NCI-H2081 treated with DMSO at 0.1 percent for 48 hours (cell line): ENCODE measurements at regions not wholly inside any gene's neighbourhood (a gene's known extent, or its start where the extent isn't known, plus 50 kb on each side); places are given as distances from the start of the nearest gene placed in this dataset.

Experiments used
- DNase-seq: peaks from one replicate; lab custom pipeline; 2025; lab: John Stamatoyannopoulos, UW

- DNase-seq, result no peak
Observed at GRCh38 chr11:41971592-41971991, 512.1 kb upstream of the LRRC4C start.

- no peak for DNase-seq
Observed at GRCh38 chr11:41978945-41979344, 519.5 kb upstream of the LRRC4C start.

GRCh38 chr11:41980741-41981140, 521.3 kb upstream of the LRRC4C start:
- DNase-seq, result no peak

GRCh38 chr11:41982276-41982675, 522.8 kb upstream of the LRRC4C start:
- no peak for DNase-seq

- DNase-seq, result no peak
Observed at GRCh38 chr11:41982975-41983374, 523.5 kb upstream of the LRRC4C start.

GRCh38 chr11:41983475-41983874, 524.0 kb upstream of the LRRC4C start:
- DNase-seq, result no peak

- no peak for DNase-seq
Observed at GRCh38 chr11:41984023-41984422, 524.6 kb upstream of the LRRC4C start.

- no peak for DNase-seq
Observed at GRCh38 chr11:41985799-41986198, 526.3 kb upstream of the LRRC4C start.

- no peak for DNase-seq
Observed at GRCh38 chr11:41988951-41989572, 529.6 kb upstream of the LRRC4C start.

GRCh38 chr11:41989823-41990380, 530.5 kb upstream of the LRRC4C start:
- no peak for DNase-seq

- no peak for DNase-seq
Observed at GRCh38 chr11:41996533-41996932, 537.1 kb upstream of the LRRC4C start.

- DNase-seq, result no peak
Observed at GRCh38 chr11:41997844-41998401, 538.5 kb upstream of the LRRC4C start.

- DNase-seq, result no peak
Observed at GRCh38 chr11:41999066-41999465, 539.6 kb upstream of the LRRC4C start.

- no peak for DNase-seq
Observed at GRCh38 chr11:42003801-42004200, 544.3 kb upstream of the LRRC4C start.

- DNase-seq, result no peak
Observed at GRCh38 chr11:42006766-42007165, 547.3 kb upstream of the LRRC4C start.

GRCh38 chr11:42012271-42012670, 552.8 kb upstream of the LRRC4C start:
- no peak for DNase-seq

GRCh38 chr11:42013656-42014201, 554.3 kb upstream of the LRRC4C start:
- no peak for DNase-seq

- DNase-seq, result no peak
Observed at GRCh38 chr11:42021911-42022310, 562.5 kb upstream of the LRRC4C start.

- no peak for DNase-seq
Observed at GRCh38 chr11:42023267-42023666, 563.8 kb upstream of the LRRC4C start.

- no peak for DNase-seq
Observed at GRCh38 chr11:42025121-42025803, 565.8 kb upstream of the LRRC4C start.

GRCh38 chr11:42034826-42035225, 575.4 kb upstream of the LRRC4C start:
- no peak for DNase-seq

- no peak for DNase-seq
Observed at GRCh38 chr11:42036201-42036600, 576.7 kb upstream of the LRRC4C start.

- no peak for DNase-seq
Observed at GRCh38 chr11:42043312-42043711, 583.9 kb upstream of the LRRC4C start.
